GM23338 (cell line): ENCODE measurements at regions not wholly inside any gene's neighbourhood (a gene's known extent, or its start where the extent isn't known, plus 50 kb on each side); places are given as distances from the start of the nearest gene placed in this dataset.

Experiments used
- ATAC-seq: fragments of 200-7000 bp; cut with Tn5 transposase; 3 replicates; pipeline ENCODE4 v1.9.1; 2020
- DNase-seq: peaks from one replicate; pipeline ENCODE4 v3.0.0-alpha.2; 2015; ENCODE audit warnings: low spot score
- H2AFZ ChIP-seq: fragments of 200-600 bp; sonication (generic); 2 replicates; pipeline ENCODE4 v1.8.0; 2016; ENCODE audit warnings: antibody characterized with exemption, mild to moderate bottlenecking, moderate library complexity
- H3F3A ChIP-seq: fragments of 200-600 bp; sonication (generic); replicated peaks from 2 replicates; pipeline ENCODE4 v1.8.0; 2017; ENCODE audit warnings: antibody characterized with exemption, mixed run types, low read depth
- H3K27ac ChIP-seq: fragments of 200-600 bp; sonication (generic); 2 replicates; pipeline ENCODE4 v1.6.1; 2016; ENCODE audit warnings: low read depth
- H3K27me3 ChIP-seq: fragments of 200-600 bp; sonication (generic); 2 replicates; pipeline ENCODE4 v1.8.0; 2016; ENCODE audit warnings: mild to moderate bottlenecking, mixed run types, moderate library complexity; ENCODE audit not compliant: insufficient read depth
- H3K36me3 ChIP-seq: fragments of 200-600 bp; sonication (generic); 2 replicates; pipeline ENCODE4 v1.8.0; 2016; ENCODE audit warnings: mild to moderate bottlenecking; ENCODE audit not compliant: insufficient read depth
- H3K4me1 ChIP-seq: fragments of 200-600 bp; sonication (generic); 2 replicates; pipeline ENCODE4 v1.8.0; 2016; ENCODE audit warnings: mild to moderate bottlenecking, moderate library complexity; ENCODE audit not compliant: insufficient read depth
- H3K4me2 ChIP-seq: fragments of 200-600 bp; sonication (generic); 2 replicates; pipeline ENCODE4 v1.7.1; 2017; ENCODE audit warnings: mixed run types
- H3K4me3 ChIP-seq: fragments of 200-600 bp; sonication (generic); 2 replicates; pipeline ENCODE4 v1.6.1; 2016; ENCODE audit warnings: mixed run types
- H3K79me2 ChIP-seq: fragments of 200-600 bp; sonication (generic); replicated peaks from 2 replicates; pipeline ENCODE4 v1.8.0; 2017; ENCODE audit warnings: mild to moderate bottlenecking; ENCODE audit not compliant: insufficient read depth
- H3K9me2 ChIP-seq: fragments of 200-600 bp; sonication (generic); 2 replicates; pipeline ENCODE4 v1.8.0; 2017; ENCODE audit not compliant: insufficient read depth
- H4K20me1 ChIP-seq: fragments of 200-600 bp; sonication (generic); replicated peaks from 2 replicates; pipeline ENCODE4 v1.8.0; 2017; ENCODE audit warnings: mild to moderate bottlenecking; ENCODE audit not compliant: insufficient read depth
- H3K27ac Mint-ChIP-seq: 2 replicates; pipeline ENCODE4 v1.8.0; 2020; ENCODE audit warnings: inconsistent platforms, mild to moderate bottlenecking, moderate library complexity, mixed read lengths
- H3K27me3 Mint-ChIP-seq: 3 replicates; pipeline ENCODE4 v1.8.0; 2022; ENCODE audit warnings: low read depth, mild to moderate bottlenecking, moderate library complexity, mixed read lengths, inconsistent platforms; ENCODE audit not compliant: insufficient read depth, poor library complexity
- H3K36me3 Mint-ChIP-seq: 3 replicates; pipeline ENCODE4 v1.8.0; 2021; ENCODE audit warnings: low read depth, mild to moderate bottlenecking, inconsistent platforms, moderate library complexity, mixed read lengths
- H3K4me1 Mint-ChIP-seq: 3 replicates; pipeline ENCODE4 v1.8.0; 2020; ENCODE audit warnings: mild to moderate bottlenecking, inconsistent platforms, mixed read lengths
- H3K4me3 Mint-ChIP-seq: 3 replicates; pipeline ENCODE4 v1.8.0; 2021; ENCODE audit warnings: moderate library complexity, mild to moderate bottlenecking, inconsistent platforms, mixed read lengths
- H3K9me3 Mint-ChIP-seq: 3 replicates; pipeline ENCODE4 v1.8.0; 2020; ENCODE audit warnings: moderate library complexity, mild to moderate bottlenecking, inconsistent platforms, mixed read lengths
- CREB1 ChIP-seq: fragments of 250-450 bp; sonication (Bioruptor Pico); IDR thresholded peaks from 2 replicates; pipeline ENCODE4 v1.5.0; 2020; ENCODE audit warnings: low read depth, mild to moderate bottlenecking, moderate library complexity
- EZH2 ChIP-seq: fragments of 200-600 bp; sonication (generic); IDR thresholded peaks from one replicate; pipeline ENCODE4 v1.8.0; 2017; ENCODE audit warnings: antibody characterized with exemption, mild to moderate bottlenecking, low read depth; ENCODE audit not compliant: unreplicated experiment
- EZH2phosphoT487 ChIP-seq: fragments of 200-600 bp; sonication (generic); IDR thresholded peaks from one replicate; pipeline ENCODE4 v1.8.1; 2018; ENCODE audit warnings: antibody characterized with exemption; ENCODE audit not compliant: unreplicated experiment
- JUNB ChIP-seq: IDR thresholded peaks from one replicate; pipeline ENCODE4 v1.6.1; 2016; ENCODE audit warnings: antibody characterized with exemption; ENCODE audit not compliant: unreplicated experiment
- NANOG ChIP-seq: IDR thresholded peaks from 2 replicates; pipeline ENCODE4 v1.6.1; 2016; ENCODE audit warnings: antibody characterized with exemption, borderline replicate concordance
- STAT1 ChIP-seq: IDR thresholded peaks from one replicate; pipeline ENCODE4 v1.6.1; 2016; ENCODE audit warnings: antibody characterized with exemption; ENCODE audit not compliant: unreplicated experiment
- ZNF114 ChIP-seq: fragments of 250-450 bp; sonication (Bioruptor Pico); IDR thresholded peaks from 2 replicates; pipeline ENCODE4 v1.5.0; 2020; ENCODE audit warnings: mild to moderate bottlenecking, moderate library complexity
- ZNF331 ChIP-seq: fragments of 250-450 bp; sonication (Bioruptor Pico); IDR thresholded peaks from 2 replicates; pipeline ENCODE4 v1.5.0; 2020; ENCODE audit warnings: low read depth, mild to moderate bottlenecking, moderate library complexity
- TF ChIP-seq, protein P1 (sequence below): fragments of 250-450 bp; sonication (Bioruptor Pico); IDR thresholded peaks from 2 replicates; pipeline ENCODE4 v1.5.0; 2020; ENCODE audit warnings: mild to moderate bottlenecking, moderate library complexity
- TF ChIP-seq, protein P2 (sequence below), 2 experiments: fragments of 200-600 bp in 1 of 2; sonication (generic) in 1 of 2; conservative IDR thresholded peaks; 2 replicates each; pipeline versions ENCODE4 v1.5.1 to v1.6.1; 2016 to 2017; ENCODE audit warnings: antibody characterized with exemption in 2 of 2, low read depth in 2 of 2, mild to moderate bottlenecking in 2 of 2, moderate library complexity in 1 of 2
- TF ChIP-seq, protein P3 (sequence below): IDR thresholded peaks from one replicate; pipeline ENCODE4 v1.6.1; 2018; ENCODE audit warnings: antibody characterized with exemption; ENCODE audit not compliant: unreplicated experiment

DNA sequence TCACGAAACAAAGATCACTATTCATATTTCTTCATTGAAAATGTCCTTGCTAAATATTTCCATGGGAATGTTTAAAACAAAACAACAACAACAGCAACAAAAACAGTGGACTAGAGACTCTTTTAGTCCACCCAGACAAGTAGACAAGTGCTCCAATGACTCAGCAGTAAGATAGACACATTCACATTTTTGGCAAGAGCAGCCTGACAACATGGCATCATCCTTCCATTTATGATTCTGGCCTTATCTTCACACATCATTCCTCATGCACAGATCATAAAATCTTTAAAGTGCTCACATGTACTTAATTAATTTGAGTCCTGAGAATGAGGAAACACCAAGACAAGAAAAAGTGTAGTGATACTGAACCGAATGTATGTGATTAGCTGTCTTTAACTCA is 132.6 kb upstream of the PDE4D start:
- Histone ChIP-seq H3K4me2 (no peak overlapping the region), H4K20me1 (no peaks in the 10 kb centered on the region), H3K4me1 (peaks cover 6% of the 10 kb centered on the region), H2AFZ (no peak overlapping the region), H3K27ac (no peak overlapping the region), H3K9me2 (no peaks in the 10 kb centered on the region), H3F3A (no peaks in the 10 kb centered on the region), H3K27me3 (no peaks in the 10 kb centered on the region), H3K4me3 (no peak overlapping the region), H3K79me2 (no peaks in the 10 kb centered on the region), H3K36me3 (no peaks in the 10 kb centered on the region)
- TF ChIP-seq EZH2phosphoT487 = no peak
- TF ChIP-seq ZNF114 (CRISPR knock-in tag) = no peak
- no peak for ATAC-seq
- H3K4me1 Mint-ChIP-seq = no peaks in the 10 kb centered on the region; the same call in 1 of the 3 replicates
- no peak for DNase-seq
- no peaks in the 10 kb centered on the region for H3K9me3 Mint-ChIP-seq
- no peaks in the 10 kb centered on the region for H3K36me3 Mint-ChIP-seq
- peak overlapping the region; percentile 35; the same call in 1 of the 2 replicates for H3K27ac Mint-ChIP-seq
- H3K4me3 Mint-ChIP-seq = no peak overlapping the region
- no peaks in the 10 kb centered on the region for H3K27me3 Mint-ChIP-seq

DNA sequence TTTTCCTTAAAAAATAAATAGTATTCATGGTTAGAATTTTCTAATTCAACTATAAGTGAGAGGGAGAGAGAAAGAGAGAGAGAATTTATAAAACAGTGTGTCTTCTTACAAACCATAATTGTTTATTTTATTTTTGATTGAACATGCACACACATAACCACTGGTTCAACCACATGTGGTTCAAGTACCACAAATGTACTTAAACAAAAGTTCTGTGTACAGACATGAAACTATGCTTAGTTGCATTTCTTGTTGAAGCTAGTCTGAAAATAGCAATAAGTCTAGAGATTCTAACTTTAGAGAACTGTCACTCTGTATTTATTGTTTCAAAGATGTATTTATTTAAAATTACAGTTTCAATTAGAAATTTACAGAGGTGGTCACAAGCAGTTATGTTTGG is 130.6 kb upstream of the PDE4D start:
- DNase-seq (no peak), ATAC-seq (no peak)
- no peak overlapping the region for H3K4me3 Mint-ChIP-seq
- no peaks in the 10 kb centered on the region for H3K36me3 Mint-ChIP-seq
- Histone ChIP-seq H3K27ac (no peak overlapping the region), H4K20me1 (no peaks in the 10 kb centered on the region), H3F3A (no peaks in the 10 kb centered on the region), H2AFZ (no peak overlapping the region), H3K4me3 (no peak overlapping the region), H3K4me1 (no peaks in the 10 kb centered on the region), H3K9me2 (no peaks in the 10 kb centered on the region), H3K4me2 (no peak overlapping the region), H3K36me3 (no peaks in the 10 kb centered on the region), H3K79me2 (no peaks in the 10 kb centered on the region), H3K27me3 (no peaks in the 10 kb centered on the region)
- no peaks in the 10 kb centered on the region for H3K9me3 Mint-ChIP-seq
- no peak overlapping the region for H3K27ac Mint-ChIP-seq
- no peaks in the 10 kb centered on the region for H3K27me3 Mint-ChIP-seq
- H3K4me1 Mint-ChIP-seq = no peaks in the 10 kb centered on the region; the same call in 1 of the 3 replicates
- no peak for TF ChIP-seq ZNF114 (CRISPR knock-in tag)
- TF ChIP-seq ZNF331 (CRISPR knock-in tag) = no peak
- TF ChIP-seq EZH2phosphoT487 = no peak
- no peak for TF ChIP-seq NANOG
- TF ChIP-seq, protein P1, sequence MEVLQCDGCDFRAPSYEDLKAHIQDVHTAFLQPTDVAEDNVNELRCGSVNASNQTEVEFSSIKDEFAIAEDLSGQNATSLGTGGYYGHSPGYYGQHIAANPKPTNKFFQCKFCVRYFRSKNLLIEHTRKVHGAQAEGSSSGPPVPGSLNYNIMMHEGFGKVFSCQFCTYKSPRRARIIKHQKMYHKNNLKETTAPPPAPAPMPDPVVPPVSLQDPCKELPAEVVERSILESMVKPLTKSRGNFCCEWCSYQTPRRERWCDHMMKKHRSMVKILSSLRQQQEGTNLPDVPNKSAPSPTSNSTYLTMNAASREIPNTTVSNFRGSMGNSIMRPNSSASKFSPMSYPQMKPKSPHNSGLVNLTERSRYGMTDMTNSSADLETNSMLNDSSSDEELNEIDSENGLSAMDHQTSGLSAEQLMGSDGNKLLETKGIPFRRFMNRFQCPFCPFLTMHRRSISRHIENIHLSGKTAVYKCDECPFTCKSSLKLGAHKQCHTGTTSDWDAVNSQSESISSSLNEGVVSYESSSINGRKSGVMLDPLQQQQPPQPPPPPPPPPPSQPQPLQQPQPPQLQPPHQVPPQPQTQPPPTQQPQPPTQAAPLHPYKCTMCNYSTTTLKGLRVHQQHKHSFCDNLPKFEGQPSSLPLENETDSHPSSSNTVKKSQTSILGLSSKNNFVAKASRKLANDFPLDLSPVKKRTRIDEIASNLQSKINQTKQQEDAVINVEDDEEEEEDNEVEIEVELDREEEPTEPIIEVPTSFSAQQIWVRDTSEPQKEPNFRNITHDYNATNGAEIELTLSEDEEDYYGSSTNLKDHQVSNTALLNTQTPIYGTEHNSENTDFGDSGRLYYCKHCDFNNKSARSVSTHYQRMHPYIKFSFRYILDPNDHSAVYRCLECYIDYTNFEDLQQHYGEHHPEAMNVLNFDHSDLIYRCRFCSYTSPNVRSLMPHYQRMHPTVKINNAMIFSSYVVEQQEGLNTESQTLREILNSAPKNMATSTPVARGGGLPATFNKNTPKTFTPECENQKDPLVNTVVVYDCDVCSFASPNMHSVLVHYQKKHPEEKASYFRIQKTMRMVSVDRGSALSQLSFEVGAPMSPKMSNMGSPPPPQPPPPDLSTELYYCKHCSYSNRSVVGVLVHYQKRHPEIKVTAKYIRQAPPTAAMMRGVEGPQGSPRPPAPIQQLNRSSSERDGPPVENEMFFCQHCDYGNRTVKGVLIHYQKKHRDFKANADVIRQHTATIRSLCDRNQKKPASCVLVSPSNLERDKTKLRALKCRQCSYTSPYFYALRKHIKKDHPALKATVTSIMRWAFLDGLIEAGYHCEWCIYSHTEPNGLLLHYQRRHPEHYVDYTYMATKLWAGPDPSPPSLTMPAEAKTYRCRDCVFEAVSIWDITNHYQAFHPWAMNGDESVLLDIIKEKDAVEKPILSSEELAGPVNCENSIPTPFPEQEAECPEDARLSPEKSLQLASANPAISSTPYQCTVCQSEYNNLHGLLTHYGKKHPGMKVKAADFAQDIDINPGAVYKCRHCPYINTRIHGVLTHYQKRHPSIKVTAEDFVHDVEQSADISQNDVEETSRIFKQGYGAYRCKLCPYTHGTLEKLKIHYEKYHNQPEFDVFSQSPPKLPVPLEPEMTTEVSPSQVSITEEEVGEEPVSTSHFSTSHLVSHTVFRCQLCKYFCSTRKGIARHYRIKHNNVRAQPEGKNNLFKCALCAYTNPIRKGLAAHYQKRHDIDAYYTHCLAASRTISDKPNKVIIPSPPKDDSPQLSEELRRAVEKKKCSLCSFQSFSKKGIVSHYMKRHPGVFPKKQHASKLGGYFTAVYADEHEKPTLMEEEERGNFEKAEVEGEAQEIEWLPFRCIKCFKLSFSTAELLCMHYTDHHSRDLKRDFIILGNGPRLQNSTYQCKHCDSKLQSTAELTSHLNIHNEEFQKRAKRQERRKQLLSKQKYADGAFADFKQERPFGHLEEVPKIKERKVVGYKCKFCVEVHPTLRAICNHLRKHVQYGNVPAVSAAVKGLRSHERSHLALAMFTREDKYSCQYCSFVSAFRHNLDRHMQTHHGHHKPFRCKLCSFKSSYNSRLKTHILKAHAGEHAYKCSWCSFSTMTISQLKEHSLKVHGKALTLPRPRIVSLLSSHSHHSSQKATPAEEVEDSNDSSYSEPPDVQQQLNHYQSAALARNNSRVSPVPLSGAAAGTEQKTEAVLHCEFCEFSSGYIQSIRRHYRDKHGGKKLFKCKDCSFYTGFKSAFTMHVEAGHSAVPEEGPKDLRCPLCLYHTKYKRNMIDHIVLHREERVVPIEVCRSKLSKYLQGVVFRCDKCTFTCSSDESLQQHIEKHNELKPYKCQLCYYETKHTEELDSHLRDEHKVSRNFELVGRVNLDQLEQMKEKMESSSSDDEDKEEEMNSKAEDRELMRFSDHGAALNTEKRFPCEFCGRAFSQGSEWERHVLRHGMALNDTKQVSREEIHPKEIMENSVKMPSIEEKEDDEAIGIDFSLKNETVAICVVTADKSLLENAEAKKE (CRISPR knock-in tag) = no peak
- no peak for TF ChIP-seq EZH2
- no peak for TF ChIP-seq CREB1 (CRISPR knock-in tag)
- TF ChIP-seq, protein P2, sequence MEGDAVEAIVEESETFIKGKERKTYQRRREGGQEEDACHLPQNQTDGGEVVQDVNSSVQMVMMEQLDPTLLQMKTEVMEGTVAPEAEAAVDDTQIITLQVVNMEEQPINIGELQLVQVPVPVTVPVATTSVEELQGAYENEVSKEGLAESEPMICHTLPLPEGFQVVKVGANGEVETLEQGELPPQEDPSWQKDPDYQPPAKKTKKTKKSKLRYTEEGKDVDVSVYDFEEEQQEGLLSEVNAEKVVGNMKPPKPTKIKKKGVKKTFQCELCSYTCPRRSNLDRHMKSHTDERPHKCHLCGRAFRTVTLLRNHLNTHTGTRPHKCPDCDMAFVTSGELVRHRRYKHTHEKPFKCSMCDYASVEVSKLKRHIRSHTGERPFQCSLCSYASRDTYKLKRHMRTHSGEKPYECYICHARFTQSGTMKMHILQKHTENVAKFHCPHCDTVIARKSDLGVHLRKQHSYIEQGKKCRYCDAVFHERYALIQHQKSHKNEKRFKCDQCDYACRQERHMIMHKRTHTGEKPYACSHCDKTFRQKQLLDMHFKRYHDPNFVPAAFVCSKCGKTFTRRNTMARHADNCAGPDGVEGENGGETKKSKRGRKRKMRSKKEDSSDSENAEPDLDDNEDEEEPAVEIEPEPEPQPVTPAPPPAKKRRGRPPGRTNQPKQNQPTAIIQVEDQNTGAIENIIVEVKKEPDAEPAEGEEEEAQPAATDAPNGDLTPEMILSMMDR (conservative IDR thresholded peaks at IDR 0.05; ENCODE audit: low read depth in 2 of 2) = no peak
- no peak for TF ChIP-seq STAT1
- TF ChIP-seq JUNB = no peak
- TF ChIP-seq, protein P3, sequence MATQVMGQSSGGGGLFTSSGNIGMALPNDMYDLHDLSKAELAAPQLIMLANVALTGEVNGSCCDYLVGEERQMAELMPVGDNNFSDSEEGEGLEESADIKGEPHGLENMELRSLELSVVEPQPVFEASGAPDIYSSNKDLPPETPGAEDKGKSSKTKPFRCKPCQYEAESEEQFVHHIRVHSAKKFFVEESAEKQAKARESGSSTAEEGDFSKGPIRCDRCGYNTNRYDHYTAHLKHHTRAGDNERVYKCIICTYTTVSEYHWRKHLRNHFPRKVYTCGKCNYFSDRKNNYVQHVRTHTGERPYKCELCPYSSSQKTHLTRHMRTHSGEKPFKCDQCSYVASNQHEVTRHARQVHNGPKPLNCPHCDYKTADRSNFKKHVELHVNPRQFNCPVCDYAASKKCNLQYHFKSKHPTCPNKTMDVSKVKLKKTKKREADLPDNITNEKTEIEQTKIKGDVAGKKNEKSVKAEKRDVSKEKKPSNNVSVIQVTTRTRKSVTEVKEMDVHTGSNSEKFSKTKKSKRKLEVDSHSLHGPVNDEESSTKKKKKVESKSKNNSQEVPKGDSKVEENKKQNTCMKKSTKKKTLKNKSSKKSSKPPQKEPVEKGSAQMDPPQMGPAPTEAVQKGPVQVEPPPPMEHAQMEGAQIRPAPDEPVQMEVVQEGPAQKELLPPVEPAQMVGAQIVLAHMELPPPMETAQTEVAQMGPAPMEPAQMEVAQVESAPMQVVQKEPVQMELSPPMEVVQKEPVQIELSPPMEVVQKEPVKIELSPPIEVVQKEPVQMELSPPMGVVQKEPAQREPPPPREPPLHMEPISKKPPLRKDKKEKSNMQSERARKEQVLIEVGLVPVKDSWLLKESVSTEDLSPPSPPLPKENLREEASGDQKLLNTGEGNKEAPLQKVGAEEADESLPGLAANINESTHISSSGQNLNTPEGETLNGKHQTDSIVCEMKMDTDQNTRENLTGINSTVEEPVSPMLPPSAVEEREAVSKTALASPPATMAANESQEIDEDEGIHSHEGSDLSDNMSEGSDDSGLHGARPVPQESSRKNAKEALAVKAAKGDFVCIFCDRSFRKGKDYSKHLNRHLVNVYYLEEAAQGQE = no peak
